KBM-7 (cell line): ENCODE measurements at regions not wholly inside any gene's neighbourhood (a gene's known extent, or its start where the extent isn't known, plus 50 kb on each side); places are given as distances from the start of the nearest gene placed in this dataset.
"Not testable (repeated sequence)": the region's sequence is repeated elsewhere in the genome, so short reads cannot be mapped to it uniquely, and the experiment has no call there.

Experiments used
- DNase-seq: peaks from one replicate; pipeline ENCODE4 v3.0.0-alpha.2; 2015
- in situ Hi-C: fragments of 300-500 bp; cut with MboI; formaldehyde crosslinking; loops from 2 replicates; pipeline ENCODE4 v1.14.3; 2020; ENCODE audit warnings: low sequenced_read_pairs, low pct_unique_long_range_greater_than_20kb, mixed read lengths

DNA sequence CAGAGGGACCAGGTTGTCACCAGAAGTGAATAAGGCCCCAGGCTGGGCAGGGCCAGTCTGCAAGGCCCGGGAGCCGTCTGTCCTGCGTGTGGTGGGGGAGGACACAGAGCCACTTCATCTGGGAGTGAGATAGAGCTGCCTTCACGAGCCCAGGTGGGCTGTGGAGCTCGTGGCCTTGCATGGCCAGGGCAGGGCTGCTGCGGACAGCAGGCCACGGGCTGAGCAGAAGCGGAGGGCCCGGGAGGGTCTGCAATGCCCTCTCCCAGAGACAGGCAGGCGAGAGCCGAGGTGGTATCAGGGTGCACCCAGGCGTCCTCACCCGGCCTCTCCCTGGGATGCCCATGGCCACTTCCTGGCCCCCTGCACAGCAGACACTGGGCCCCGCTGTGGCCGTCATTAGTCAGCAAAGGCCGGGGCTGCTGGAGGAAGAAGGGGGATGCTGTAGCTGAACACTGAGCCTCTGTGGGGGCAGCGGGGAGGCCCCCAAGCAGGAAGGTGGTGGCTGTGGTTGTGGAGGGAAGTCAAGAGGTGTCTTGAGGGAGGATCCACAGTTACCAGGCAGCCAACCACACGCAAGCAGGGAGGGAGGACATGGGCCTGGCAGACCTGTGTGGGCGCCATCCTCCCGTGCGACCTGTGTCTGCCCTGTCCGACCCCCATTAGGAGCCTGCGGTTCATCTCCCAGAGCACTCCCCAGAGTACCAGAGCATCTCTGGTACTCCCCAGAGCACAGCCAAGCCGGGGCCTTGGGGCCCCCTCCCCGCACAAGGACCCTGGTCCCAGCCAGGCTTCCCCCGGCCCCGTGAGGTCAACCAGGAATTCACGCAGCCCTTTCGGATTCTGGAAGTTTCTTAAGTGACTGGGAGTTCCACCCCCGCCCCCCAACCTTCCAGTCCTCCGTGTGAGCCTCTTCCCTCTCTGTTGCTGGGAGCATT, 1109.5 kb downstream of the BRD1 start:
- in situ Hi-C loops: no loop called here
- DNase-seq: no peak

DNA sequence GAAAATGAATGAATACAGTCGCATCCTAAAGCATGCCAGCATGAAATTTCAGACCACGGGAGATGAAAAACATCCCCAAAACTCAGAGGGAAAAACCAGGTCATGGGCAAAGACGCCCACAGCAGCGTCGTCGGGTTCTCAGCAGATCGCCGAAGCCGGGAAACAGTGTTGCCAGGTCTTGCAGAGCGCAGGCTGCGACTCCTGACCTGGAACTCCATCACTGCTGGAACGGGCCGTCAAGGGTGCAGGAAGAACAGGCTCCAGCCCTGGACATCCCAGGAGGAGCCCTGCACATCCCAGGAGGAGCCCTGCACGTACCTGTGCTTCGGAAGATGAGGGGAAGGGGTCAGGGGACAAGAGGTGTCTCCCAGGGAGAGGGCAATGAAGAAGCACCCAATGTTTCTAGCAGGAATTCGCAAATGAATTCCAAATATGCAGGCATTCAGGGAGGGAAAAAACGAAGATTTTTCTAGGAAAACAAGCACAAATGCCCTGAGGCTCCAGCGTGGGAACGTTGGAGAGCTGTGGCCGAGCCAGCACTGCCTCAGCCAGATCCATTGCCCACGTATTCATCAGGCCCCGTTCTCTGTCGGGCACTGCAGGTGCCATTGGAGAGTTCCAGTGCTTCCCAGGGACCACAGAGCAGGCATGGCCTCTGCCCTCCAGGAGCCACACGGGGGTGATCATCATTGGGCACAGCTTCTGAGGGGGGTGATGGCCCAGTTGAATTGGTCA, 1110.4 kb downstream of the BRD1 start:
- in situ Hi-C loops: no loop called here
- no peak for DNase-seq

DNA sequence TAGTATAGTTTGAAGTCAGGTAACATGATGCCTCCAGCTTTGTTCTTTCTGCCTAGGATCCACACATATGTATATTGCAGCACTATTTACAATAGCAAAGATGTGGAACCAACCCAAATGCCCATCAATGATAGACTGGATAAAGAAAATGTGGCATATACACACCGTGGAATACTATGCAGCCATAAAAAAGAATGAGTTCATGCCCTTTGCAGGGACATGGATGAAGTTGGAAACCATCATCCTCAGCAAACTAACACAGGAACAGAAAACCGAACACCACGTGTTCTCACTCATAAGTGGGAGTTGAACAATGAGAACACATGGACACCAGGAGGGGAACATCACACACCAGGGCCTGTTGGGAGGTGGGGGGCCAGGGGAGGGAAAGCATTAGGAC, 1111.5 kb downstream of the BRD1 start:
- DNase-seq, in situ Hi-C loops: not testable (repeated sequence)

DNA sequence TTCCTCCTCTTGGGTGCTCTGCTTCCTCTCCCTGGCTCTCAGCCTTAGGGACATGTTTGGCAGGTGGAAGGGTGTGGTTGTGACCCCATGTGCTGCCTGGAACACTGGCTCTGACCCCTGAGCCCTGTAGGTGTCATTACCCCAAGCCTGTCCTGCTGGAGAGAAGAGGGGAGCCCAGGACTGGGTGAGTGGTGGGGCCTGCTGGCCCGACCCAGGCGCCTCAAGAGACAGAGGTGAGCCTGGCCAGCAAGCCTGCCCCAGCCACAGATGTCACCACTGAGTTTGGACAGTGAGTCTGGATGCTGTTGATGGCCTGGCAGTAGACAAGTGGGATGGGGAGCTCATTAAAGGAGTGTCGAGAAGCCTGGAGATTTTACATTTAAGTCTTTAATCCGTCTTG, 1112.2 kb downstream of the BRD1 start:
- no peak for DNase-seq
- in situ Hi-C loops: no loop called here

DNA sequence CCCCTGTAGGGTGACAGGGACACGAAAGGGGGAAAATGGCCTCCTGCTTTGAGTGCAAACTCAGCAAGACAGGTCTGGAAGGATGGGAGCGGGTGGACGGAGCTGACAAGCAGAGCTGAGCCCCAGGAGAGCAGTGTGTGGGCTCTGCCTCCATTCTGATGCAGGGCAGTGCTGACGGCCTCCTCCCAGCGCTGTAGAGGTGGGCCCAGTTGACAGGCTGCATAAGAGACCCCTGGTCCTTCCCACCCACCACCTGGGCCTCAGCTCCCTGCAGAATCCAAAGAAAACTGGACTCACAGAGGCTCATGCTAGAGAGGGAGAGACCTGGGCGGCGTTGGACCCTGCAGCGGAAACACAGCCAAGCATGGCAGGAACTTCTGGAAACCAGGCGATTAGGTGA, 1113.4 kb downstream of the BRD1 start:
- DNase-seq: no peak
- in situ Hi-C loops: no loop called here

DNA sequence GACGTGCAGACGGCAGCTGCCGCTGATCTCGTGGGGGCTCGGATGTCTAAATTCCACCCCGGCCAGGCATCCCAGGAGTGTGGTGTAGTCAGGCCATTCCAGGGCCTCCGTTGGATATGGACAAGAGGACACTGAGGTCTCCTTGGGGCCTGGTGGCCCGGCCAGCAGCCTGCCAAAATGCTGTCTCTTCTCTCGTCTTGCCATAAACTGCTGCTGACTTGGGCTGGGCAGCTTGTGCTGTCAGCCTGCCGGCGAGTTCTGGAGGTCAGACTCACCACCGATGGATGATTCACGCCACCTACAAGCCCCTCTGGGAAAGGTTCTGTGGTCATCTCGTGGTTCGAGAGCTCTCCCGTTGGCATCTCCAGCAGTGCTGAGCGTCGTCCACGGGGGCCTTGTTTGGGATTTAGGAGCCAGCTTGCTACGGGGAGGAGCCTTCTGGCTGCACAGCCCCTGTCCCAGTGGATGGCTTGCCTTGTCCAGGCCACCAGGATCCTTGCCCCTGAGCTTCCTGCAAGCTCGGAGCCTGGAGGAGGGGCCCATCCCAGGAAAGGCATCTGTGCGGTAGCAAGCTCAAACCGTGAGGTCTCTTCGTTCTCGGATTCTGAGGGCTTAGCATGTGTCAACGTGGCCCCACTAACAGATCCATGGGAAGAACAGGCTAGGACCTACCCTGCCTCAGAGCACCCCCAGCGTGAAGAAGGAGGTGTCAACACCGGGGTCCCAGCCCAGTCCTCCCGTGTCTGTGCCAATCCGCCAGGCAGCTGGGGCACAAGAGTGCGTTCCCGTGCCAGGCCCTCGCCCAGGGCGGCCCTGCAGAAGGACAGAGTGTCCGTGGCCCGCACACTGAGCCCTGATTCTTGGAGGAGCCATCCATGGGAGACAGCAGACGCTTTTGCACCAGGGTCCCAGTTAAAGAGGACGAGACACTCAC, 1114.1 kb downstream of the BRD1 start:
- DNase-seq: no peak
- in situ Hi-C loops: no loop called here

DNA sequence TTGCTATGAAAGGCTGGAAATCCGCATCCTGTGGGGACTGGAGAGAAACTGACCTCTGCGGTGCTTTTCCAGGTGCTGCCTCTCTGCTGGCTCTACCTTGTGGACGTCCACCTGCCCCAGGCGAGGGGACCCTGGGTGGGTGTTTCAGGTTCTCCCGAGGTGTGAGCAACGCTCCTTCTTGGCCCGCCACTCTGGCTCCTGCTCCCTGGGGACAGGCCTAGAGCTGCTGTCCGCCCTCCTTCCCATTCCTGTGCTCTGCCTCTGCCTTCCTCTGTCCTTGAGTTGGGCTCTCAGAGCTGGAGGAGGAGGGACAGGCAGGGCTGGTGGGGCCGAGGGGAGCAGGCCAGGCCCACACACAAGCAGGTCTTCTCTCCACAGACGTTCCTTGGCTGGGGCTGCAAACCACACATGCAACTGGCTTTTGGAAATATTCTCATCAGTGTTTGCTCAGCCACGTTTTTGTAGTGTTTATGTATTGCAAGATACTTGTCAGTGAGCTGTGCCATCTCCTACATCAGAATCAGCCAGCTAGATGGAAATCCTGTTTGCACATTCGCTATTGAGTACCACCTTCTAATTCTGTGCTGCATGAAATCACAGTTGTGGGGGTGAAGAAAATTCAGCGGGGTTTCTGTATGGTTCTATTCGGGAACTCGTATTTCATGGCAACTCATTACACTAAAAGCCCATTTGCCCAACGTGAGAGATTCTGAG, 1115.0 kb downstream of the BRD1 start:
- in situ Hi-C loops: no loop called here
- DNase-seq: no peak

DNA sequence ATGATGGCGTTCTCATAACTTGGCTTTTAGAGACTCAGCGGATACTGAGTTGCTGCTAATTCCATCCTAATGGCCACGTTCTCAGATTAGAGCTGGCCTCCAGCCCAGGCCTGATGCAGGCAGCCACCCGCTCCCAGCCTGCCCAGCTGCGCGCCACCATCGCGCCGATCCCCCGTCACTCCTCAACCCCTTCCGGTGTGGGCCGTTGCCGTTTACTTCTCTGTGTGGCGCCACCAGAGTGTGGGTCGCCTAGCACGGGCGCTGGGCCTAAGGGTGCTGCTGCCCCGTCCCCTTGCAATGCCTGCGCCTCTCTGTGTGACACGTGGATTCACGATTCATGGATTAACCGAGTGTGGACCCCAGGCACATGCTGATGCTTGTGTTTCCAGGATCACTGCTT, 1116.0 kb downstream of the BRD1 start:
- no peak for DNase-seq
- in situ Hi-C loops: no loop called here

DNA sequence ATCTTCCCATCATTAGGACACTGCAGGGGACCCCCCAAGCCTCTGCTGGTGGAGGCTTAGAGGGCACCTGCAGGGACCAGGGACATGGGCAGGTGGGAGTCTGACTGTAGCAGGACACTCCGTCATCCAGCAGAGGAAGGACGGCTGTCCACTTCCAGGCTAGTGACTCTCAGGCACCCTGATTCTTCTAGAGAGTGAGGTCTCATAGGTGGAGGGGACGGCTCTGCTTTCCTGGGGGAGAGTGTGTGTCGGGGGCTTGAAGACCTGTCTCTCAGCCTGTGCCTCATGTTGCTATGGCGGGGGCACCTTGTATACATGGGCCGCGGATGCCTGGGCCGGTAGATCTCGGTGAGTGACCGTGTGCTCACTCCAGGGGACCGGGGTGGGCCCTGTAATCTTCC, 1116.6 kb downstream of the BRD1 start:
- in situ Hi-C loops: no loop called here
- no peak for DNase-seq

DNA sequence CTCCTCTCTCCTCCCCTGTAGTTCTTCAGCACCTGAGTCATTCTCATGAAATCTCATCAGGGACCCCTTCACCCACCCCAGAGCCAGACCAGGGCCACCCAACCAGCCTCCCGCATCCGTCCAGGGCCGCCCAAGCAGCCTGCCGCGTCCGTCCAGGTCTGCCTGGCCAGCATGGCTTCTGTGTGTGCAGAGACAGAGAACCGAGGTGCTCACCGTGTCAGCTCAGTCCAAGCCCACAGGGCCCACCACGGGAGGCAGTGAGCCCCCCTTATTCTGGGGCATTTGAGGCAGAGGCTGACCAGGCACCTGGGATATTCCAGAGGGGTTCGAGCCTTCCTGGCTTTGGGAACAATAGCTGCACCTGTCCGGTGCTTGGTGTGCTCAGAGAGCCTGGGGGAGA, 1117.3 kb downstream of the BRD1 start:
- DNase-seq: no peak
- in situ Hi-C loops: no loop called here

DNA sequence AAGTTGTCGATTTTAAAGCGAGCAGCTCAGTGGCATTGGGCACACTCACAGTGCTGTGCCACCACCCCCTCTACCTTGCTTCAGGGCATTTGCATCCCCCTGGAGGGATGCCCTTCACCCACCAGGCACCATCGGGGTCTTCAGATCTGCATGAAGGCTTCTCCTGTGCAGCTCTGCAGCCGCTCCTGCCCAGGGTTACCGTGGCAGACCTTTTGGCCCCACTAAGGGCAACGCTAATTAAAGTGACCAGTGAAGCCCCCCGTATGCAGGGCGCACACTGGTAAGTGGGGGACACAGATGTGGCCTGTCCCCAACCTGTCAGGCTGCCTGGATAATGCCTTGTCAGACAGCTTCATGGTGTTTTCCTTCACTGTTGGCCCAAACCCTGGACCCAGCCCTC, 1117.7 kb downstream of the BRD1 start:
- in situ Hi-C loops: no loop called here
- DNase-seq: no peak

DNA sequence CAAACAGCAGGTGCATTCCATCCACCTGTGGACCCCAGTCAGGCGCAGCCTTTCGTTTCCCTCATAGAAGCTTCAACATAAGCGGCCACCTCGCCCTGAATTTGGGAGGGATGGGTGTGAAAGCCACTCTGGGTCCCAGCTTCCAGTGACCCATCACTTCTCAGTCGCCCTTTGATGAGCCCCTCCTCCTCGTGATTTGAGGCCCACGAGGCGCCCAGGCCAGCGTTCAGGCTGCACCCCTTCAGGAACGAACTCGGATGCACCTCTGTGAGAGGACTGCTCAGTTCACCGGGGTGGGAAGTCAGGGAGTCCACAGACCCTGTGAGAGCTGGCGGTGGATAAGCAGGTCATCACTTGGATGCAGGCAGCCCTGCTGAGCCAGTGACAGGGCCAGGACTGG, 1118.2 kb downstream of the BRD1 start:
- no peak for DNase-seq
- in situ Hi-C loops: no loop called here

DNA sequence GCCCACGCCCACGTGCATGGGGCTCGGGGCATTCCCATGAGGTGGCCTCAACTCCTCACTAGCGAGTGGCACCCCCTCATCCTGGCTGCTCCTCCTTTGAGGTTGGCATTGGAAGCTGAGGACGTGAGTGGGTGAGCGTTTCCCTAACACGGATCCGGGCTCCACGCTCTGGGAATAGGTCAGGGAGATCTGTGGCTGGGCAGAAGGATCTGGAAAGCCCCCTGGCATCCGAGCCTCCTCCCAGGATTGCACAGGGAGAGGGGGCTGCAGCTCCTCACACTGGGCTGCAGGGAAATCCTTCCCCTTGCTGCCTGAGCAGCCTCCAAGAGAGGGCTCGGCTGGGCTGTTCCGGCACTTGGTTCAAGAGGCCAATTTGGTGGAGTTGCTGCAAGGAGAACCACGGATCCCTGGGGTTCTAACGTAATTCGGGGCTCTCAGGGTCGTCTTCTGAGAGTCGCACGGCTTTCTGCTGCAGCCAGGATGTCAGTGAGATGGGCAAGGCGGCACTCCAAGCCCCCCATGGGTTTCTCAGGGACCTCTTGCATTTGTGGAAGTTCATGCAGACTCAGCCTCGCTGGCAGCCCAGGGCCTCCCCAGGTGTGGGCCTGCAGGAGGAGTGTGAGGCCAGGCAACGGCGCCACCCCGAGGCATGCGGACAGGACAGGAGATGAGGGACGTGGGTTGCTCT, 1119.0 kb downstream of the BRD1 start:
- DNase-seq: no peak
- in situ Hi-C loops: no loop called here

DNA sequence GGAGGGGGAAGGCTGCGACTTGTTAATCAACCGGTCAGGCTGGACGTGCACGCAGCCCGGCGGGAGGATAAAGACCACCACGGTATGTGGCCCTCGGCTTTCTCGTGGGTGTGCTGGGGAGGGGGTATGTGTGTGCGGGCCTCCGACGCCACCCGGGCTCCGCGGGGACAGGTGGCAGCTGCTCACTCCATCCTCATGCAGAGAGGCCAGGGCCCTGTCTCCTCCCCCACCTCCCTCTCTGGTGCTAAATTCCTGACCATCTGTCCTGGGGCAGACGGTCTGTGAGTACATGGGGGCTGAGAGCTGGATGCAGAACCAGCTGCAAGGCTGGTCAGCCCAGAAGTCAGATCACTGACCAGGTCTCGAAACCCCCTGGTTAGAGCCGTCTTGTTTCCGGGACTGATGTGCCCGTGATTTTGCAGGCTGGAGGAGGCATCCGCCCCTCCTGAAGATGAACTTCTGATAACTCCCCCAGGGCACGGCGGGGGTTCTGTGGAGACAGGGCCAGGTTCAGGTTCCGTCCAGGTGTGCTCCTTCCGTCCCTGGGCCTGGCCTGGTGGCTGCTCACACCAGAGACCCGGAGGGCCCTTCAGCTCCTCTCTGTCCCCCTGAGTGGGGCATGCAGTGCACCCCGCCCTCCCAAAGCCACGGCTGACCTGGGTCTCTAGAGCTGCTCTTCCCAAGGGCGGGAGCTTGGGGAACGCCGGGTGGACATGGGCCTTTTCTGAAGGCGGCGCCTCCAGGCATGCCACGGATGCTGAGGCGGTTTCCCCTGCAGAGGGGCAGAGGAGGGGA, 1119.7 kb downstream of the BRD1 start:
- no peak for DNase-seq
- in situ Hi-C loops: no loop called here

DNA sequence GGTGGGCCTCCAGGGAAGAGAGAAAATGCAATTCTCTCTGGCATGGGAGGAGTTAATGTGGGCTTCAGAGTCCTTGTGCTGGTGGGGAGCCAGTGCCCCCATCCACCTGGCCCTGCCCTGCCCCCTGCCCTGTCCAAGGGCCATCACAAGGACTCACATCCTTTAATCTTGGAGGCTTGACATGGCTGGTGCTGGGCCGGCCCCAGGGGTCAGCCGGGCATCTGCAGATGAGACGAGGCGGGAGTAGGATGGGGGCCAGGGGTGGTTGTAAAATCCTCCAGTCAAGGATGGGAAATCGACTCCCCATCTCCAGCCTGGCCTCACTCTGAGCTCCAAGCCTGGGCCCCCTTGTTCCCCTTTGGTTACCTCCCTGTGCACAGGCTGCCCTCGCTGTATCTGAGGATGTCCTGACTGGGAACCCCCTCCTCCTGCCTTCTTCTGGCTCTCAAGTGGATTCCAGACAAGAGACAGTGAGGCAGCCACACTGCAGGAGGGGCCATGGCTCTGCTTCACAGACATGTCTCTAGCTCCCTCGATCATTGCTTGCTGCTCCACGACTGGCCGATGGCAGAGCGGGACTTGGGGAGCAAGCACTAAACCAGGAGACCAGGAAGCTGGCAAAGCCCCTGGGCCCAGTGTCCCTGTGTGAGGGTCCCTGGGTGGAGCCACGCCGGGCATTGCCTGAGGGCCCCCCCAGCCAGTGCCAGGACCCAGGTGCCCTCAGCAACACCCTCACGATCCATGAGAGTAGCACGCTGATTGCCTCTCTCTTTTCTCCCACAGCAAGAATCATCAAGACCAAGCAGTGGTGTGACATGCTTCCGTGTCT, 1120.5 kb downstream of the BRD1 start:
- in situ Hi-C loops: no loop called here
- DNase-seq: no peak

DNA sequence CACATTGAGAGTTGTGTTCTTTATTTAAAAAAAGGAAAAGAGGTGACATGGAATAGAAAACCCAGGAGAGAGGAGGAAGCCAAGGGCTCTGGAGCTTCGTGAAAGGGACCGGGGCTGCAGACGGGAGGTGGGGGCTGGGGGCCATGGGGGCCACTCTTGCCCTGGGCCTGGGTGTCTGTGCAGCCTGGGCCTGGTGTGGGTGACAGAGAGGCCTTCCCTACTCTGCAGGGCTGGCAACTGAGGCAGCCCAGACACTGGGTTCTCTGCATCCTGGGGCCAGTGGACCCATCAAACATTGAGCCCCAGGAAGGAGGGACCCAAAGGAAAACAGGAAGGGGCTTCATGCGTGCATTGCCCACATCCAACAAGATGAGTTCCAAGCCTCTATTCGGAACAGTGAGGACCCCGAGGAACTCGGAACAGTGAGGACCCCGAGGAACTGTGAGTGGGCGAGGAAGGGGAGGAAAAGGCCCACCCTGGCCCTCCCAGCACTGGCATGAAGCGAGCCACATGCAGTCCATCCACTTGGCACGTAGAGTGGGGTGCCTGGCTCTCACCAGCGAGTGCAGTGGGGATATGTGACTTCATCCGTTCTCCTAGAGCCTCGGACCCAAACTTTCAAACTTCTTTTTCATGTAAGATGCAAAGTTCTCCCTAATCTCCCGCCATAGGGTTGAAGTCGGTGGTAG, 1121.6 kb downstream of the BRD1 start:
- in situ Hi-C loops: no loop called here
- DNase-seq: no peak
